GM18508 (cell line): ENCODE measurements at regions not wholly inside any gene's neighbourhood (a gene's known extent, or its start where the extent isn't known, plus 50 kb on each side); places are given as distances from the start of the nearest gene placed in this dataset.
"Not testable (repeated sequence)": the region's sequence is repeated elsewhere in the genome, so short reads cannot be mapped to it uniquely, and the experiment has no call there.

ENCODE experiments used
- ATAC-seq: cut with Tn5 transposase; IDR thresholded peaks from one replicate; pipeline ENCODE4 v1.9.1; 2021; ENCODE audit warnings: moderate number of reproducible peaks; ENCODE audit not compliant: insufficient read depth, unreplicated experiment

- ATAC-seq: no peak
Measured at GRCh38 chr15:81643771-81644170, 269.8 kb upstream of the TMC3 start.

GRCh38 chr15:81642451-81642990 is 268.5 kb upstream of the TMC3 start:
- ATAC-seq: no peak

- ATAC-seq: not testable (repeated sequence)
Measured at GRCh38 chr15:81636064-81636463, 262.1 kb upstream of the TMC3 start.

- no peak for ATAC-seq
Measured at GRCh38 chr15:81633889-81634288, 259.9 kb upstream of the TMC3 start.

GRCh38 chr15:81625896-81626295 is 251.9 kb upstream of the TMC3 start:
- ATAC-seq: no peak

- no peak for ATAC-seq
Measured at GRCh38 chr15:81619002-81619401, 245.0 kb upstream of the TMC3 start.

- no peak for ATAC-seq
Measured at GRCh38 chr15:81612631-81613030, 238.6 kb upstream of the TMC3 start.

GRCh38 chr15:81611679-81612078 is 237.7 kb upstream of the TMC3 start:
- no peak for ATAC-seq

- ATAC-seq: no peak
Measured at GRCh38 chr15:81608309-81608829, 234.4 kb upstream of the TMC3 start.

GRCh38 chr15:81604713-81605112 is 230.7 kb upstream of the TMC3 start:
- ATAC-seq: no peak

- no peak for ATAC-seq
Measured at GRCh38 chr15:81596159-81596865, 222.3 kb upstream of the TMC3 start.

GRCh38 chr15:81595752-81596151 is 221.7 kb upstream of the TMC3 start:
- no peak for ATAC-seq

- ATAC-seq: no peak
Measured at GRCh38 chr15:81589671-81590070, 215.7 kb upstream of the TMC3 start.

- ATAC-seq: no peak
Measured at GRCh38 chr15:81575436-81576123, 201.6 kb upstream of the TMC3 start.

- ATAC-seq: no peak
Measured at GRCh38 chr15:81573098-81573746, 199.2 kb upstream of the TMC3 start.

GRCh38 chr15:81572190-81572589 is 198.2 kb upstream of the TMC3 start:
- ATAC-seq: no peak

- no peak for ATAC-seq
Measured at GRCh38 chr15:81569286-81570080, 195.5 kb upstream of the TMC3 start.

GRCh38 chr15:81567924-81568323 is 193.9 kb upstream of the TMC3 start:
- no peak for ATAC-seq

GRCh38 chr15:81562986-81563385 is 189.0 kb upstream of the TMC3 start:
- no peak for ATAC-seq

- ATAC-seq: no peak
Measured at GRCh38 chr15:81560405-81560804, 186.4 kb upstream of the TMC3 start.
